Sigmoid colon (tissue), 4 donors: ENCODE measurements at regions not wholly inside any gene's neighbourhood (a gene's known extent, or its start where the extent isn't known, plus 50 kb on each side); places are given as distances from the start of the nearest gene placed in this dataset.

Experiments used
- EP300 ChIP-seq, 4 donors: sonication (generic); formaldehyde crosslinking; IDR thresholded peaks; one replicate each; pipeline ENCODE4 v1.6.1; 2017; ENCODE audit warnings: antibody characterized with exemption in 4 of 4
- POLR2A ChIP-seq, 2 donors: fragments of 450-650 bp; IDR thresholded peaks; one replicate each; pipeline ENCODE4 v1.6.1; 2016; ENCODE audit warnings: antibody characterized with exemption in 2 of 2, mild to moderate bottlenecking in 2 of 2, moderate library complexity in 2 of 2
- POLR2AphosphoS5 ChIP-seq, 4 donors: sonication (generic); formaldehyde crosslinking; IDR thresholded peaks; one replicate each; pipeline ENCODE4 v1.6.1; 2017; ENCODE audit warnings: antibody characterized with exemption in 4 of 4
- TF ChIP-seq, protein P1 (sequence below), 4 experiments: fragments of 450-650 bp in 3 of 4; fragments of 200-600 bp in 1 of 4; IDR thresholded peaks; one replicate each; pipeline ENCODE4 v1.5.1; 2016 to 2019; ENCODE audit warnings: antibody characterized with exemption in 4 of 4, mild to moderate bottlenecking in 3 of 4, moderate library complexity in 2 of 4

GRCh38 chr11:123264431-123264780, 69.4 kb upstream of the CLMP start:
- no peak for TF ChIP-seq POLR2A (IDR thresholded peaks at IDR 0.05)
- TF ChIP-seq, protein P1, sequence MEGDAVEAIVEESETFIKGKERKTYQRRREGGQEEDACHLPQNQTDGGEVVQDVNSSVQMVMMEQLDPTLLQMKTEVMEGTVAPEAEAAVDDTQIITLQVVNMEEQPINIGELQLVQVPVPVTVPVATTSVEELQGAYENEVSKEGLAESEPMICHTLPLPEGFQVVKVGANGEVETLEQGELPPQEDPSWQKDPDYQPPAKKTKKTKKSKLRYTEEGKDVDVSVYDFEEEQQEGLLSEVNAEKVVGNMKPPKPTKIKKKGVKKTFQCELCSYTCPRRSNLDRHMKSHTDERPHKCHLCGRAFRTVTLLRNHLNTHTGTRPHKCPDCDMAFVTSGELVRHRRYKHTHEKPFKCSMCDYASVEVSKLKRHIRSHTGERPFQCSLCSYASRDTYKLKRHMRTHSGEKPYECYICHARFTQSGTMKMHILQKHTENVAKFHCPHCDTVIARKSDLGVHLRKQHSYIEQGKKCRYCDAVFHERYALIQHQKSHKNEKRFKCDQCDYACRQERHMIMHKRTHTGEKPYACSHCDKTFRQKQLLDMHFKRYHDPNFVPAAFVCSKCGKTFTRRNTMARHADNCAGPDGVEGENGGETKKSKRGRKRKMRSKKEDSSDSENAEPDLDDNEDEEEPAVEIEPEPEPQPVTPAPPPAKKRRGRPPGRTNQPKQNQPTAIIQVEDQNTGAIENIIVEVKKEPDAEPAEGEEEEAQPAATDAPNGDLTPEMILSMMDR (IDR thresholded peaks at IDR 0.05): no peak
- TF ChIP-seq POLR2AphosphoS5 (IDR thresholded peaks at IDR 0.05): no peak
- TF ChIP-seq EP300 (IDR thresholded peaks at IDR 0.05): no peak
